HG03159 (cell line): ENCODE measurements at regions not wholly inside any gene's neighbourhood (a gene's known extent, or its start where the extent isn't known, plus 50 kb on each side); places are given as distances from the start of the nearest gene placed in this dataset.

ENCODE experiments used
- ATAC-seq: cut with Tn5 transposase; IDR thresholded peaks from one replicate; pipeline ENCODE4 v1.9.1; 2021; ENCODE audit warnings: mild to moderate bottlenecking, moderate library complexity; ENCODE audit not compliant: unreplicated experiment

DNA sequence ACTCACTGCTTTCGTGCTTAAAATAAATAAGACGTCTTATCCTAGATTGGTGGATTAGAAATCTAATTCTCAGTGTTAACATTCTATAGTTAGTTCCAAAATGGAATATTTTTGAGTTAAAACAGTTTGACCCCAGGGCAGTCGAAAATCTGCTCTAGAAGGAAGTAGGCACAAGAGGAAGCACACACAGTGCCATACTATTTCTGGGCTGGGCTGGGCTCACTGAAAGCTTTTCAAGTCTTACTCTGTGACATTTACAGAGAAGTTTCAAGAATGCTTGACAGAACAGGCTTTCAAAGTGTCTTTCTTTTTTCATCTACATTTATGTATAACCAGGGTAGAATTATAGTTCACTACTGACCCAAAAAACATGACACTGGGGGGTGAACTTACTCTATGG is 209.8 kb downstream of the SOD2 start:
- ATAC-seq: no peak

DNA sequence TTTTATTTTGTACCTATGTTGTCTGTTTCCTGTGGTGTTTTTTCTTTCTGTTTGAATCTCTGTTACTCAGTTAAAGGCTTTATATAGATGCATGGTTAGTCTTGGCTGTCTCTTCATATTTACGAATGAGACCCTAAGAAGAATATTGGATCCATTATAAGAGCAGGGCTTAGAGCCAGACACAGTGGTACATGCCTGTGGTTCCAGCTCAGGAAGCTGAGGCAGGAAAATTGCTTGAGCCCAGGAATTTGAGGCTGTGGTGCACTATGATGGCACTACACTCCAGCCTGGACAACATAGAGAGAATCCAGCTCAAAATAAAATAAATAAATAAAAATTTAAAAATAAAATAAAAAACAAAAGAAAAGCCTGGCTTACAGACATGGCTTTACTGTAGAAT is 211.1 kb downstream of the SOD2 start:
- no peak for ATAC-seq

DNA sequence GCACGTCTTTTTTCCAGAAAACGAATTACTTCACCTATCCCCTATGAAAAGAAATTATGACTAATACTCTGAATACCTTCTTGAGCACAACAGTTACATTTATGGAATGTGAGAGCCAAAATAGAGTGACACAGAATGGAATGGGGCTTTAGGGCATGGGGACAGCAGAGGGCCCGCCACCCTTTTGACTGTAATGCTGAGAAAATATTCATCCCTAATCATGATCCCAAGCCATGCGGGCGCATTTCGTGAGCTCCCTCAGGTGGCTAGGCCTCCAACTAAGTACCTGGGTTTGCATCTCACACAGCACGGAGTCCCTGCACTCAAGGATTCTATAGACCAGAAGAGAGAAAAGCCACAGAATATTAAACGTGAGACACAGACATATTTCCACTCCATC is 212.6 kb downstream of the SOD2 start:
- no peak for ATAC-seq

DNA sequence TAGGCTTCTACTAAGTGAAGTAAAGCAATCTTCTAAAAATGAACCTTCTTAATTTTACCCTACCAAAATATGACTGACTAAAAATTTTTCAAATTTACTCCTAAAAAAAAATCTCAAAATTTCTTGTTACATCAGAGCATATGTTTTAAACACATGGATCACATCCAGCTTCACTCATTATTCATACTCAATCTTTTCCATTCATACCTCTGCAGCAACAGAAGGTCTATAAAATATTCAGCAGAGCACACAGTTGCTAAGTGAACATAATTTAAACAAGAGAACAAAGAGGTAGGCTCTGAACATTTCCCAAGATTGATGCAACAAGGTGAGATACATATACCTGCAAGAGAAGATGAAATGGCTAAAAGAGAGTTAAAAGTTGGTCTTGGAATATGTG is 213.9 kb downstream of the SOD2 start:
- ATAC-seq: no peak

DNA sequence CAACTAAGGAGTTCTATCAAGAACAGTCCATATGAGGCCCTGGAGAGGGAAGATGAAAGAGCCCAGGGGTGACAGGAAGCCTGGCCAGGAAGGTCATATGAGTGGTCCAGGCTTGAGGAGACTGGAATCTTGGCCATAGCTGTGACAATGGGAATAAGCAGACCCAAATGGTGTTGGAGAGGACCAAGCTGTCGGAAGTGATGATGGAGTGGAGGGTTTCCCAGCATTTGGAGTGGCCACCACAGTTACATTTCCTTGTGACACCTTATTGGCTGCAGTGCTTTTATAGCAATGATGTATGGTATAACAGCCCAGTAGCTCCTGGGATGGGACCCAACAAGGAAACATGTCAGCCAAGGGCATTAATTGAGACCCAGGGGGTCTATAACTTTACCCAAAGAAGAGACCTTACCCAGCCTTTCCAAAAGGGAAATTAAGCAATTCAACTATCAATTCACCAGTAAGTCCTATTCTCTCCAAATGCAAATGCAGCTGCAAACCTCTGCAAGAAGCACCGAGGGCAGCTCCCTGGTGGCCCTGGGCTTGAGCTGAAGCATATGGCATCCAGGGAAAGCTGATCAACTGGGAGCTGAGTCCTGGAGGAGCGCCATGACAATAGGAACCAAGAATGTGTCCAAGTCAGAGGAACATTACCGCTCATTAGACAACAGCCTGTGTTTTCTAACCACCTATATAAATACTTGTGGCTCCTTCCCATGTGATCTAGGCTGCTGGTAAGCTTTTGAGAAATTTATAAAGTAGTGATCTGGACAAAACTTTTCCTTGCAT is 219.4 kb downstream of the SOD2 start:
- ATAC-seq: no peak

DNA sequence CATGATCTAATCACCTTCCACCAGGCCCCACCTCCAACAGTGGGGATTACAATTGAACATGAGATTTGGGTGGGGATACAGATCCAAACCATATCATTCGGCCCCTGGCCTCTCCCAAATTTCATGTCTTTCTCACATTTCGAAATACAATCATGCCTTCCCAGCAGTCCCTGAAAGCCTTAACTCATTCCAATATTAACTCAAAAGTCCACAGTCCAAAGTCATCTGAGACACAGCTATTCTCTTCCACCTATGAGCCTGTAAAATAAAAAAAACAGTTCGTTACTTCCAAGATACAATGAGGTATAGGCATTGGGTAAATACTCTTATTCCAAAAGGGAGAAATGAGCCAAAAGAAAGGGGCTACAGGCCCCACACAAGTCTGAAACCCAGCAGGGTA is 222.6 kb downstream of the SOD2 start:
- ATAC-seq: no peak

DNA sequence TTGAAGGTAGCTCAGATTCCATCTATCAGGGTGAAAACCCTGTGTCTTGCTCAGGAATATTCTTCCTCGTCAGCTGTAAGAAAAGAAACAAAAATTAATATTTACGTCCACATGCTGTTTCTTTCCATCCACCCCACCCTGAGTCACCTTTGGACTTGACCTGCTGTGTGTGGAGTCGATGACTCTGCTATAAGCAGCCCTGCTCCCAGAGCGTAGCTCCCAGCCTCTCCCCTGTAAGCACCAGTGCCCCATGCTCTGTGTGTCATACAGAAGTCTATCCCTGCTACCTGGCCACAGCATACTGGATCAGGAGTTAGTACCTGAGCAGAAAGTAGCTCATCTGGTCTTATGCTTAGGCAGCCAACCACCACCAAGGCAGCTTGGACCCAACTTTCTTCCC is 223.6 kb downstream of the SOD2 start:
- no peak for ATAC-seq

DNA sequence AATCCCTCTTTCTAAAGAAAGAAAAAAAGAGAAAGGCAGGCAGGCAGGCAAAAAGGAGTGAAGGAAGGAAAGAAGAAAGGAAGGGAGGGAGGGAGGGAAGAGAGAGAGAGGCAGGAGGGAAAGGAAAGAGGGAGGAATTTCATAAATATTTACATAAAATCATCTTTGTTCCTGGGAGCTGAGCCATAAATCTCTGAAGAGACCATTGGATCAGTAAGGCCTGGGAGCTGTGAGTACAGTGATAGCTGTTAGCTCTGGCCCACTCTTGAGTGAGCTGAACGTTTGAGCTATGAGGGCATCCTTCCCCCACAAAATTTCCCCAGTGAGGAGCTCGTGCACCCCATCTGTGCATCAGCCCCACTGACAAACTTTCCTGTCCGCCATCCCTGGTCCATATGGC is 224.0 kb downstream of the SOD2 start:
- ATAC-seq: no peak

DNA sequence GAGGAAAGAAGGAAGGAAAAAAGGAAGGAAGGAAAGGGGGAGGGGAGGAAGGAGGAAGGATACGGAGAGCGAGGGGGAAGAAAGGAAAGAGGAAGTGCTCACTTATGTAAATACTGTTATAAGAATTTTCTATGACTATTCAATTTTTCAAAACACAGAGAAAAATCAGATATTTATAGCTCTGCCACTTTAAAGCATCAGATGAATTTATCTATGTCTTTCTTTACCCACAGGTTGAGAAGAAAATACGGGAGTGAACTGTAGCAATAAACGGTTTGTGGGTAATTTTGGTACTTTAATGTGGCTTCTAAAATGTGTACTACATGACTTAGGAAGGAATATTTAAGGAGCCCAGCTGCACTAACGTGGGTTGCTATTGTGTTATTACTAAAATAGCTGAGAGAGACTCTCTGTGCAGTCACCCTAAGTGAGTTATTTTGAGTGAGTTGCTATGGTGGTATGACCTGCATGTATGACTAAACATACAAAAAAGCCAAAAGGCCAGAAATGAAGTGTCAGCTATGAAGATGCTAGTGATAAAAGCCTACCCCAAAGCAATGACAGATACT is 225.5 kb downstream of the SOD2 start:
- ATAC-seq: no peak

DNA sequence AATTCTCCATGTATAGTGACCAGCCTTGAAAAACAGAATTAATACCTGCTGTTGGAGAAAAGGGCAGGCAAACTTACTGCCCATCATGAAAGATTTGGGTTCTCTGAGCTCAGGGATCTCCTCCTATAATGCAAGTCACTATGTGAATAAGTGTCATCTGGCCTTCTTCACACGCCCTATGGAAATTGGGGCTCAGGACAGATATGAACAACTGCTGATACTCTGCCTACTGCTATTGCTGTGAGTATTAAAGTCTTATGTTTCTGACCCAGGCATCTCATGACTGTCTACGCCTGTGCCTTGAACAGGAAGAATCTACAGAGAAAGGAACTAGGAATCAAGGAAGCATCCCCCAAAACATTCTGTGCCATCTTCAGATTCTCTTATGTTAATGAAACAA is 226.1 kb downstream of the SOD2 start:
- ATAC-seq: no peak

DNA sequence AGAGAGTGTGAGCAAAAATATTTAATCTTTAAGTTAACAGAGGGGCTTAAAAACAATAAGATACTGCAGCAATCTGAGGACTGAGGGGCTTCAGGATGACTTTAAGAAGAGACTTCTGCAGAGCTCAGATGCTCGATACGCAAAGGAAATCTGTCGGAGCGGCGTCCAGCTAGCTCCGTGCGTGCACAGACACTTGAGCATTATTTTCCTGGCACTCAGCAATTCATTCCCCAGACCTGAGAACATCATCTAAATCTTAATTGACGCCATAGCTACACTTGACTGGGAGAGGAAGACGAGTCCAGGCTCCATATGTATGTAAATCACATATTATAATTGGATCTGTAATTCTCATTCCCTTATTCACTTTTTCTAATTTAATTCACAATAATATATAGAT is 228.2 kb downstream of the SOD2 start:
- ATAC-seq: no peak

DNA sequence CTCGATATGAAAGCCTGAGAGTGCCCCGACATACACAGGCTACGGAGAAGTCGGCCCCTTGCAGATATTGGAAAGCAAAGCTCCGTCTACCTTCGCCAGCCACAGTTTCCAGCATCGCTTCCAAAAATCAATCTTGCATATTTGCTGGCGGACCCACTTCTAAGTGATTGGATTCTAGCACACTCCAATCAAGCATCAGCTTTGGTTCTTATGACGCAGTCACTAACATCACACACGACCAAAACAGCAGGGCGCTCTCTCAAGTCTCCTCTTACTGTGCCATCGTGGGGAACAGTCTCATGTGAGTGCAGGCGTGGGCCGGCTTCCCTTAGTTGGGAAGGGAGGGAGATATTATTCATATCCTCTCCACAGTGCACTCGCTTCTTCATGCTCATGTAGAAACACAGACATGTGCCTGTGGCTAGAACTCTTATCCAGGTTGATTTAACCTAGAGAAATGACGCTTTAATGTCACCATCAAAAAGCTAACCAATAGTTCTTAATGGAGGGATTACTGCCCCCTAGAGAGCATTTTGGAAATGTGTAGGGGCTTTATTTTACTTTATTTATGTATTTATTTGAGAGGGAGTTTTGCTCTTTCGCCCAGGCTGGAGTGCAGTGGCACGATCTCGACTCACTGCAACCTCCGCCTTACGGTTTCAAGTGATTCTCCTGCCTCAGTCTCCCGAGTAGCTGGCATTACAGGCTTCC is 229.8 kb downstream of the SOD2 start:
- no peak for ATAC-seq

DNA sequence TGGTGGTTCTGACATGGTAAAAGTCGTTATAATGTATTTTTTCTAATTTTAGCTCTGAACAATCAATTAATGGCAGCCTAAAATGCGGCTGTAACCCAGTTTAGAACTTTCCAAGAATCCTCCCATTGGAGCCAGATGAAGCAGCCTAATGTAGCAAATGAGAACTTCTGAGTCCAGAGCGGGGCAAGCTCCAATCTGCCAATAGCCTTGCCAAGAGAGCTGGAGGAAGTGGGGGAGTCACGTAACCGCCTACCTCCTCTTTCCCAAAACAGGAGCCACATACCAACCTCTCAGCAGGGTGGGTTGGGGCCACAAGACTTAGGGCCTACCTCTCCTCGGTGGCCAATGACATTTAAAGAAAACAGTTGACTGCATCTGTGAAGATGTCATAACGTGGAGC is 230.6 kb downstream of the SOD2 start:
- ATAC-seq: no peak

DNA sequence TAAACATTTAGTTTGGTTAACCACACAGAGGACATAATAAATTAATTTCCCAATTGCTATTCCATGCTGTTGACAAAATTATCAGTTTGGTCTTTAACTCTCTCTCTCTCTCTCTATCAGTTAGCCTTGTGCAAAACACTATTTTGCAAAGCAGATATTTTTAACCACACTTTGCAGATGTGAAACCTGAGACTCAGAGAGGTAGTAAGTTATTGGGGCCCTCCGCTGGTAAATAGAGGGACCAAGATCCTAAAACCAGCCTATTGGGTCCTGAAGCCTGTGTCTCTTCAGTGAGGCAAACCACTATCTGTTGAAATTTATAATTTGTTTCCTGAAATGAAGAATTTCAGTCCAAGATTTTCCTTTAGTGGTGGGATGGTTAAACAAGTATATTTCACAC is 231.0 kb downstream of the SOD2 start:
- ATAC-seq: peak; percentile 66

DNA sequence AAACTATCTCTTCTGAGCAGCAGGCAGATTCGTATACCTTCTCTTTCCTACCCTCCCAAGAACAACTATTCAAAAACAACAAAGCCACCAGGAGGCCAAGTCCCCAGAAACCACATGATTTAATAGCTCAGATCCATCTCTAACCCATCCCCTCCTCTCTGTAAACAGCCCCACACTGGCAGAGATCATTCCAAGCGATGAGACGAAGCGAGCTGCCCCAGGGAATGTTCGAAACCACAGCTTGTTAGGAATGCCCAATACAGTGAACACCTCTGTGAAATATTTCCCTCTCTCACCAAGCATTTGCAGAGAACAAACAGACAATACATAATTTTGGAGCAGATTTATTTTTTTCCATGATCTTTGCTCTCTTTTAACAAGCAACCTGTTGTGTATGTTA is 231.8 kb downstream of the SOD2 start:
- ATAC-seq: no peak

DNA sequence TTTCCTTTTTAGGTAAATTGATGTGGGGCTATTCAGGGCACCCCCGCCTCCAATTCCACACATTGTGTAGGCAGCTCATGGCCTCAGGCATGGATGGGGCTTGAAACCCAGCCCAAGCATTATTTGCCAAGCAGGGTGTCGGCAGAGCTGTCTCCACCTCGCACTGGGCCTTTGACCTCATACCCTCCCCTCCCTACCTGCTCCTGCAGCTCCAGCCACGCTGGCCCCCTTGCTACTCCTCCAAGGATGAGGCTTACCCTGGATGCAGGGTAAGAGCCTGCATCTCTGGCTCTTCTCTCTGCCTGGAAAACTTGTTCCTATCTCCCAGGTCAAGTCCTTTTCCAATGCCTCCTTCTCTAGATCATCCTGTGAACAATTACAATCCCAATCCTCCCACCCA is 232.6 kb downstream of the SOD2 start:
- no peak for ATAC-seq

DNA sequence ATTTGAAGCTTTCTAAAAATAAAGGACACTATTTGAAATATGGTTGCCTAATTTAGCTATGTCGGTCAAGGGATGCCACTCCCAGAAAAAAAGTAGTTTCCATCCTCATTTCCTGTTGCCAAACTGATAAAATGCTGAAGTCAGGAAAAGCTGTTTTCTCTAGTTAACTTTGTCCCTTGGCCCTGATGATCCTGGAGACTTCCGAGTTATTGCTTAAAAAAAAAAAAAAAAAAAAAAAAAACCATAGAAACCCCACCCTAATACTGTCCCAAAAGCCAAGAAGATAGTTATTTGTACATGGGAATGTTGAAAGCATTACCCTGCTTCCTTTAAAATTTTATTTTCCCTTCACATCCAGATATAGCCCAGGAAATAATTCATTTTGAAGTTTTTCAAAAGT is 236.7 kb downstream of the SOD2 start:
- no peak for ATAC-seq

DNA sequence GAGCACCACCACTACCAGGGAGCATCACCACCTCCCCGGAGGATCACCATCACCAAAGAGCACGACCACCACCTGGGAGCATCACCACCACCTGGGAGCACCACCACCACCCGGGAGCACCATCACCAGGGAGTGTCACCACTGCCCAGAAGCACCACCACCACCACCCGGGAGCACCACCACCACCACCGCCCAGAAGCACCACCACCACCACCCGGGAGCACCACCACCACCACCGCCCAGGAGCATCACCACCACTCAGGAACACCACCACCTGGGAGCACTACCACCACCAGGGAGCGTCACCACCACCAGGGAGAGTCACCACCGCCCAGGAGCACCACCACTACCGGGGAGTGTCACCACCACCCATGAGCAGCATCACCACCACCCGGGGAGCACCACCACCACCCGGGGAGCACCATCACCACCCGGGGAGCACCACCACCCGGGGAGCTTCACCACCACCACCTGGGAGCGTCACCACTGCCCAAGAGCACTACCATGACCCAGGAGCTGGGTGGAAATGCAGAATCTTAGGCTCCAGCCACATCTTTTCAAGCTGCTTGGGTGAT is 237.3 kb downstream of the SOD2 start:
- ATAC-seq: no peak

DNA sequence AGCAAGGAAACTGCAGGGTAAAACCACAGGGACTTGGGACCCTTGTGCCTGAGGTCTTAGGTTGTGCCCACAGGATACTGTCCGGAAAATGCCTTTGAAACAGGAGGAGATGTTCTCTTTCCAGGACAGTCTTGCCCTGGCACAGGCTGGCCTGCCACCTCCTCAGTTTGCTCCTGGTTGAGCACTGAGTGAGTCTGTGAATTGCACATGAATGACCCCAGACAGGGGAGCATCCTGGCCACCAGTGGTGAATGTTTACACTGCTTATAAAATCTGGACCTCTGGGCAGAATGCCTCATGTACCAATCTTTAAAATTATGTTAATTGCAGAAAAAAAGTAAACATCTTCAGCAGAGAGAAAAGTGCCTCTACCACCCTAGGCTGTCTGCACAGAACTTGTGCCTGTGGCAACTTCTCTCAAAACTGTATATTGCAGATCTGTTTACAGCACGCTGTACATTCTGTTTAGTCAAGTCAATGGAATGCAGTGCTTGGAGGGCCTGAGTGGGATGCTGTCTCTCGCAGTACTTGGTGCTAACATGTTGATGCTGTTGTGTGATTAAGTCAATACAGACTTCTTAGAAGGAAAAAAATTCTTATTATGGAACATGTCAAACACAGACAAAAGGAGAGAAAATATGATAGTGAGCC is 242.1 kb downstream of the SOD2 start:
- no peak for ATAC-seq

DNA sequence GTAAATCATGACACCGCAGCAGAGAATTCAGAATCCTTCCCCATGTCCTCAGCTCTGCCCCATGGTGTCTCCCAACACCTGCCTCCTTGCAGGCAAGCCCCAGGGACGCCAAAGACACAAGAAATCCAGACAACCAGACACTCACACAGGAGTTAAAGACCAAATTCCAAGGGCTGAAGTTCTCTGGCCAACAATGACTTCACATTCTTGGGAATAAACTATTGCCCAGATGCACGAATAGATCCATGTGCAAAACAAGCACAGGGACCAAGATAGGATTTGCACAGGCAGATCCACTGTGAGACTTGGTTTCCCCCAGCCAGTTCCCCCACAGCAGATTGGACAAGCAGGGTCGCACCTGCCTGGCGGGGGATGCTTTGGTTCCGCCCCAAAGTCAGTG is 246.7 kb downstream of the SOD2 start:
- no peak for ATAC-seq

DNA sequence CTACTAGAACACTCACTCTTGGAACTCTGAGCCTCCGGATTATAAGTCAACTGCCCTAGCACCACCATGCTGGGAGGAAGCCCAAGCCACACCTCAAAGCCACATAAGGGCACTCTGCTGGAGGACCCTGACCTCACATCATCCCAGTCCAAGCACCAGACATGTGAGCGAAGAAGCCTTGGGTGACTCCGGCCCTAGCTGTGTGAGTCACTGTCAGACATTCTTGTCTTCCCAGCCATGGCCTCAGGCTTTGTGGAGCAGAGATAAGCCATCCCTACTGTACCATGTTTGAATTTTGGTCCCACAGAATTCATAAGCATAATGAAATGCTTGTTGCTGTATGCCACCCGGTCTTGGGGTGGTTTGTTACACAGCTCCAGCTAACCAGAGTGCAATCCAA is 247.7 kb downstream of the SOD2 start:
- ATAC-seq: no peak
